ENCODE measurements at regions not wholly inside any gene's neighbourhood (a gene's known extent, or its start where the extent isn't known, plus 50 kb on each side); places are given as distances from the start of the nearest gene placed in this dataset.

DNA sequence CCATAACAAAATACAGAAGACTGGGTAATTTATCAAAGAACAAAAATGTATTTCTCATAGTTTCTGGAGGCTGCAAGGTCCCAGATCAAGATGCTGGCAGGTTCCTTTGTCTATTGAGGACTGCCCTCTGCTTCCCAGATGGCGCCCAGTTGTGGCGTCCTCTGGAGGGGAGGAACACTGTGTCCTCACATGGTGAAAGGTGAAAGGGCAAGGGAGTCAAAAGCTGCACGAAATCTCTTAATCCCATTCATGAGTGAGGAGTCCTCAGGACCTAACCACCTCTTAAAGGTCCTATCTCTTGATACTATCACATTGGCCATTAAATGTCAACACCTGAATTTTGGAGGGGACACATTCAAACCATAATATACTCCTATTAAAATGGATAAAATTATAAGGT, 79.3 kb upstream of the IRF2BP2 start:
- H3K4me3 ChIP-seq (ENCODE audit: control insufficient read depth, low read depth, low read length) = no peak overlapping the region
- no peak for DNase-seq (ENCODE audit: low read depth)
- no peak for TF ChIP-seq CTCF (IDR thresholded peaks at IDR 0.05; ENCODE audit: control insufficient read depth, insufficient read depth, low read depth, low read length, missing control alignments)

- DNase-seq (ENCODE audit: low read depth) = no peak
- TF ChIP-seq CTCF (IDR thresholded peaks at IDR 0.05; ENCODE audit: control insufficient read depth, insufficient read depth, low read depth, low read length, missing control alignments) = no peak
- H3K4me3 ChIP-seq (ENCODE audit: control insufficient read depth, low read depth, low read length) = no peak overlapping the region
These were observed 77.0 kb upstream of the IRF2BP2 start for GRCh38 chr1:234687011-234687410.

GRCh38 chr1:234686035-234686434, 76.1 kb upstream of the IRF2BP2 start:
- DNase-seq (ENCODE audit: low read depth) = no peak
- no peak overlapping the region for H3K4me3 ChIP-seq (ENCODE audit: control insufficient read depth, low read depth, low read length)
- no peak for TF ChIP-seq CTCF (IDR thresholded peaks at IDR 0.05; ENCODE audit: control insufficient read depth, insufficient read depth, low read depth, low read length, missing control alignments)

DNA sequence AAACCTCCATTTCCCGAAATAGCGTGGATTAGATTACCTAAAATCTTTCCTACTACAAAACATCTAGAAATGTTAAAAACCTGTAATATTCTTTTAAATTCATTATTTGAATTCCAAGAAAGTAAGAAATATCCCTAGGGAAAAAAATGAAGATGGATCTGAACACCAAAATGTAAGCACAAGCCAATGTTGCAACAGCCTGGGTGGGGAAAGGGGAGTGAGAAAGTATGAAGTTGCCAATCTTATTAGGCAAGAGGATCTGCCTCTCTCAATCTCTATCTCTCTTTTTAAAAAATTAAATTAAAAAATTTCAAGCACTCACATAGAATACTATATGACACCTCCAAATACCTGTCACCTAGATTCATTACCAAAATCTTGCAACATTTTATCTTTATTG, 74.9 kb upstream of the IRF2BP2 start:
- H3K4me3 ChIP-seq (ENCODE audit: control insufficient read depth, low read depth, low read length) = no peak overlapping the region
- DNase-seq (ENCODE audit: low read depth) = no peak
- TF ChIP-seq CTCF (IDR thresholded peaks at IDR 0.05; ENCODE audit: control insufficient read depth, insufficient read depth, low read depth, low read length, missing control alignments) = no peak

DNA sequence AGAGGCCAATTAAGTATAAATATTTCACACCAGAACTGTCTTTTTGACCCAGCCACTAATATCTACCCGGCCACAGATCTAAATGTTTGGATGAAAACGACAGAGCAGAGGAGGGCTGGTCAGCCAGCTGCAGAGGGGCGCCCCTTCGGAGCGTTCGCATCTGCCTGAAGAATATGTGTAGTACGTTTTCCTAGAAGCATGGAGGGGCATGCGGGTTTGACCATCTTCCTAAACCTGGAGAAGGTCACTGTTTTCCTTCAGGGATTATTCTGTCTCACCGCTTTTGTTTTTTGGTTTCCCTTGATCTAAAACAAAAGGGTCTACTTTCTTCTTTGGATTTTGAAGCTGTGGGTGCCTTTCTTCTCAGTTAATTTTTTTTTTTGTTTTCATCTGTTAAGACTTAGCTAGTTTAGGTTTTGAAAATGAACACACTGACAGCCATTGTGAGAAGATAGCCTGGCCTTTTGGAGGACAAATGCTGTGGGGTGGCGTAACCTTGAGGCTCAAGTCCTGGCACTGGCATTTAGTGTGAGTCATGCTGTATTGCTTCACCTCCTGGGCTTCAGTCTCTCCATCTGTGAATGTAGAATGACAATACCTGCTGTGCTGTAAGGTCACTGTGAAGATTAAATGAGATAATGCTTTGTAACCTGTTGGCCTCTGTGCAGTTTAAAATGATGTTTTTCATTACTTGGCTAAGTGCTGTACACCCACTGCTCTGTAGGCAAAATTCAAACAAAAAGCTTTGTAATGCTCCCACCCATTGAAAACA, 74.1 kb upstream of the IRF2BP2 start:
- no peak for DNase-seq (ENCODE audit: low read depth)
- no peak for TF ChIP-seq CTCF (IDR thresholded peaks at IDR 0.05; ENCODE audit: control insufficient read depth, insufficient read depth, low read depth, low read length, missing control alignments)
- no peak overlapping the region for H3K4me3 ChIP-seq (ENCODE audit: control insufficient read depth, low read depth, low read length)

DNA sequence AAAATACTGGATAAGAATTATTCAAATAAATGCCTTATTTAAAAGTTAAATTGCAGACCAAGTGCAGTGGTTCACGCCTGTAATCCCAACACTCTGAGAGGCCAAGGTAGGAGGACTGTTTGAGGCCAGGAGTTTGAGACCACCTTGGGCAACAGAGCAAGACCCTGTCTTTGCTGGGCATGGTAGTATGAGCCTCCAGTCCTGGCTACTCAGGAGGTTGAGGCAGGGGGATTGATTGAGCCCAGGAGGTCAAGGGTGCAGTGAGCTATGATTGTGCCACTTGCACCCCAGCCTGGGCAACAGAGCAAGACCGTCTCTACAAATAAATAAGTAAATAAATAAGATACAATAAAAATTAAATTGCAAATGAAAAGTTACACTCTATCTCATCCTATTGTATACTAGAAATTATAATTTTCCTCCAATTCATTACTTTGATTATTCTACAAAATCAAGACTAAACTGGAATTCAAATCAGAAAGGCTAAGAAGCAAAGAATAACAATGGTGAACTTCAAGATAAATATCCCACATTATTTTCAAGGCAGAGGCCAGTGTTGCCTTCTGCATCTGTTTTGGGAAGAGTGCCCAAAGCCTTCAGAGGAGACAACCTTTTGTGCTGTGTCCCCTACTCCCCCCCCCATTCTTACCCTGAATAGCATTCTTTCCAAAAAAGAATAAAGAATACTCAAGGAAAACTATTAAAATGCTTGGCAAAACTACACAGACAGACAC, 73.3 kb upstream of the IRF2BP2 start:
- TF ChIP-seq CTCF (IDR thresholded peaks at IDR 0.05; ENCODE audit: control insufficient read depth, insufficient read depth, low read depth, low read length, missing control alignments) = no peak
- H3K4me3 ChIP-seq (ENCODE audit: control insufficient read depth, low read depth, low read length) = no peak overlapping the region
- no peak for DNase-seq (ENCODE audit: low read depth)
